PC-9 (cell line): ENCODE measurements at regions not wholly inside any gene's neighbourhood (a gene's known extent, or its start where the extent isn't known, plus 50 kb on each side); places are given as distances from the start of the nearest gene placed in this dataset.

ENCODE experiments used
- BruUV-seq: library from RNA; stranded (reverse); fragments of 400-500 nt; replicated peaks from 2 replicates; lab custom pipeline; 2021; lab: Mats Ljungman, UMichigan
- CTCF ChIA-PET: fragments of 300-600 bp; sonication (Branson Sonifier 250); formaldehyde crosslinking; loops from one replicate; lab custom pipeline; 2022; ENCODE audit warnings: antibody characterized with exemption; lab: Charles Lee
- POLR2A ChIA-PET: fragments of 300-600 bp; sonication (Branson Sonifier 250); formaldehyde crosslinking; loops from one replicate; lab custom pipeline; 2022; ENCODE audit warnings: antibody characterized with exemption; ENCODE audit not compliant: unreplicated experiment; lab: Charles Lee
- DNase-seq, 2 experiments: peaks; one replicate each; pipeline versions ENCODE4 v3.0.0 to v3.0.0-alpha.2; 2015 to 2022; ENCODE audit warnings: mixed read lengths in 1 of 2
- H2AFZ ChIP-seq: fragments of 200-600 bp; sonication (generic); 2 replicates; pipeline ENCODE4 v1.8.1; 2017; ENCODE audit warnings: antibody characterized with exemption
- H3F3A ChIP-seq: fragments of 200-600 bp; sonication (generic); 2 replicates; pipeline ENCODE4 v1.8.1; 2017; ENCODE audit warnings: antibody characterized with exemption, mild to moderate bottlenecking, low read depth; ENCODE audit not compliant: insufficient read depth
- H3K27ac ChIP-seq: fragments of 200-600 bp; sonication (generic); 2 replicates; pipeline ENCODE4 v1.6.1; 2016; ENCODE audit warnings: mixed run types
- H3K27me3 ChIP-seq: fragments of 200-600 bp; sonication (generic); 2 replicates; pipeline ENCODE4 v1.6.1; 2016; ENCODE audit warnings: low read depth, mixed run types; ENCODE audit not compliant: insufficient read depth
- H3K36me3 ChIP-seq: fragments of 200-600 bp; sonication (generic); 2 replicates; pipeline ENCODE4 v1.6.1; 2016; ENCODE audit warnings: low read depth, mixed run types
- H3K4me1 ChIP-seq: fragments of 200-600 bp; sonication (generic); replicated peaks from 2 replicates; pipeline ENCODE4 v1.6.1; 2016; ENCODE audit warnings: mixed run types; ENCODE audit not compliant: insufficient read depth
- H3K4me2 ChIP-seq: fragments of 200-600 bp; sonication (generic); 2 replicates; pipeline ENCODE4 v1.6.1; 2017; ENCODE audit warnings: mixed run types
- H3K4me3 ChIP-seq: fragments of 200-600 bp; sonication (generic); 2 replicates; pipeline ENCODE4 v1.6.1; 2016; ENCODE audit warnings: mixed run types
- H3K79me2 ChIP-seq: fragments of 200-600 bp; sonication (generic); 2 replicates; pipeline ENCODE4 v1.6.1; 2017; ENCODE audit warnings: low read depth, mixed run types
- H3K9me2 ChIP-seq: fragments of 200-600 bp; sonication (generic); 2 replicates; pipeline ENCODE4 v1.8.1; 2017; ENCODE audit warnings: mild to moderate bottlenecking; ENCODE audit not compliant: insufficient read depth
- H3K9me3 ChIP-seq: fragments of 200-600 bp; sonication (generic); 2 replicates; pipeline ENCODE4 v1.8.1; 2016; ENCODE audit warnings: low read depth; ENCODE audit not compliant: insufficient read depth
- H4K20me1 ChIP-seq: fragments of 200-600 bp; sonication (generic); 2 replicates; pipeline ENCODE4 v1.8.1; 2017; ENCODE audit not compliant: insufficient read depth
- EZH2 ChIP-seq: fragments of 200-600 bp; sonication (generic); IDR thresholded peaks from 2 replicates; pipeline ENCODE4 v1.8.0; 2017; ENCODE audit warnings: antibody characterized with exemption, low read depth
- intact Hi-C: fragments of 100-400 bp; cut with micrococcal nuclease; formaldehyde crosslinking; loops from one replicate; pipeline ENCODE4 v1.10.0; 2022; ENCODE audit not compliant: unreplicated experiment
- TF ChIP-seq, protein P1 (sequence below): fragments of 200-600 bp; sonication (generic); conservative IDR thresholded peaks from 2 replicates; pipeline ENCODE4 v1.6.1; 2017; ENCODE audit warnings: mixed run types, antibody characterized with exemption, mild to moderate bottlenecking, moderate library complexity

- Histone ChIP-seq H3K9me2 (no peaks in the 10 kb centered on the region), H4K20me1 (no peaks in the 10 kb centered on the region), H3K27me3 (0 out of 2 replicates have a peak, but pooled peaks cover 5% of the 10 kb centered on the region), H3K4me1 (no peaks in the 10 kb centered on the region), H3K4me3 (no peak overlapping the region), H3K4me2 (no peak overlapping the region), H2AFZ (no peak overlapping the region), H3K79me2 (no peaks in the 10 kb centered on the region), H3F3A (no peaks in the 10 kb centered on the region), H3K27ac (no peak overlapping the region), H3K9me3 (no peaks in the 10 kb centered on the region), H3K36me3 (no peaks in the 10 kb centered on the region)
- no TSS peak for BruUV-seq
- intact Hi-C loops = no loop called here
- ChIA-PET CTCF (no interaction called here), POLR2A (interaction anchor here (0.6 kb wide), 1 partner anchor 44 kb away, joined by 3 read pairs; no protein-coding TSS in a partner anchor)
- DNase-seq = no peak
- TF ChIP-seq, protein P1, sequence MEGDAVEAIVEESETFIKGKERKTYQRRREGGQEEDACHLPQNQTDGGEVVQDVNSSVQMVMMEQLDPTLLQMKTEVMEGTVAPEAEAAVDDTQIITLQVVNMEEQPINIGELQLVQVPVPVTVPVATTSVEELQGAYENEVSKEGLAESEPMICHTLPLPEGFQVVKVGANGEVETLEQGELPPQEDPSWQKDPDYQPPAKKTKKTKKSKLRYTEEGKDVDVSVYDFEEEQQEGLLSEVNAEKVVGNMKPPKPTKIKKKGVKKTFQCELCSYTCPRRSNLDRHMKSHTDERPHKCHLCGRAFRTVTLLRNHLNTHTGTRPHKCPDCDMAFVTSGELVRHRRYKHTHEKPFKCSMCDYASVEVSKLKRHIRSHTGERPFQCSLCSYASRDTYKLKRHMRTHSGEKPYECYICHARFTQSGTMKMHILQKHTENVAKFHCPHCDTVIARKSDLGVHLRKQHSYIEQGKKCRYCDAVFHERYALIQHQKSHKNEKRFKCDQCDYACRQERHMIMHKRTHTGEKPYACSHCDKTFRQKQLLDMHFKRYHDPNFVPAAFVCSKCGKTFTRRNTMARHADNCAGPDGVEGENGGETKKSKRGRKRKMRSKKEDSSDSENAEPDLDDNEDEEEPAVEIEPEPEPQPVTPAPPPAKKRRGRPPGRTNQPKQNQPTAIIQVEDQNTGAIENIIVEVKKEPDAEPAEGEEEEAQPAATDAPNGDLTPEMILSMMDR = no peak
- no peak for TF ChIP-seq EZH2
Observed at GRCh38 chr1:110280804-110281203, 58.4 kb upstream of the RBM15 start.

DNA sequence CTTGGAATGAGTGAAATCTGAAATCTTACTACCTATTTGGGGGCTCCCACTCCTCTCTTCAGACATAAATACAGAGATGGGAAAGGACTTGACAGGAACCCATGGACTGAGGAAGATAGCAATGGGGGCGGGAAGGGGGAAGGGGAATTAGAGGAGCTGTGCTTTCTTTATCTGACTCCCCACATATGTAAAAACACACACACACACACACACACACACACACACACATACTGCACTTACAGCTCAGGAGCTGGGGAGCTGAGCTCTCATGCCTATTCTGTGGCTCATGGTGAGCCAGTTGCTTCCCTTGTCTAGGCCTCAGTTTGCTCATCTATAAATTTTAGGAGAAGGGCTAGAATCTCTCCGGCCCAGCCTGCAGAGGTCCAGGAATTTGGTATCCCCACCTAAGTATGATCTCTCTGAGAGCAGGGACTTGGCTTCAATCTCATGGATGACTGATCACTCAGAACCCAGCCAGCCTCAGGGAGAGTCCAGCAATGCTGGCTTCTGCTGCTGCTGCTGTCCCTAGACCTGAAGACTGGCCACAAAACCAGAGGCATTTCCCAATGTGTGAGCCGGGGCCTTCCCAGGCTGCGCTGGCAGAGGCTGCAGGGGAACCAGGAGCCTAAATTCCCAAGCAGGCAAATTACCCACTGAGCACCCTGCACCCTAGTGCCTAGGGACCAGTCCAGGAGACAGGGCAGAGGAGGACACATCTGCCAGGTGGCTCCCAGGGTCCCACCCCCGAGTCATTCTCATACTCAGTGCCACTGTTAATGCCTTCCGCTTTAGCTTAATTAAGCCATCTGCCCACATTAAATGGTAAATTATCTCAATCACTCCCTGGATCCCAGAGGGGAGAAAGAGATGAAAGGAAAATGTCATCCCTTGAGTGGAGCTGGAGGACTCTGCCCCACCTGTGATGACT, 57.5 kb upstream of the RBM15 start:
- intact Hi-C loops = no loop called here
- no peak for DNase-seq
- 0 out of 2 replicates have a peak, but pooled peaks cover 5% of the 10 kb centered on the region for H3K27me3 ChIP-seq
- no peak overlapping the region for H2AFZ ChIP-seq
- H3K27ac ChIP-seq = no peak overlapping the region
- no peaks in the 10 kb centered on the region for H3K36me3 ChIP-seq
- no TSS peak for BruUV-seq
- CTCF ChIA-PET = no interaction called here
- no peaks in the 10 kb centered on the region for H3K9me3 ChIP-seq
- H3K79me2 ChIP-seq = no peaks in the 10 kb centered on the region
- no peaks in the 10 kb centered on the region for H3F3A ChIP-seq
- no peak overlapping the region for H3K4me2 ChIP-seq
- H3K9me2 ChIP-seq = no peaks in the 10 kb centered on the region
- H3K4me3 ChIP-seq = no peak overlapping the region
- H3K4me1 ChIP-seq = no peaks in the 10 kb centered on the region
- no peaks in the 10 kb centered on the region for H4K20me1 ChIP-seq
- TF ChIP-seq EZH2 = no peak
- TF ChIP-seq, protein P1 = no peak
- POLR2A ChIA-PET = no interaction called here

DNA sequence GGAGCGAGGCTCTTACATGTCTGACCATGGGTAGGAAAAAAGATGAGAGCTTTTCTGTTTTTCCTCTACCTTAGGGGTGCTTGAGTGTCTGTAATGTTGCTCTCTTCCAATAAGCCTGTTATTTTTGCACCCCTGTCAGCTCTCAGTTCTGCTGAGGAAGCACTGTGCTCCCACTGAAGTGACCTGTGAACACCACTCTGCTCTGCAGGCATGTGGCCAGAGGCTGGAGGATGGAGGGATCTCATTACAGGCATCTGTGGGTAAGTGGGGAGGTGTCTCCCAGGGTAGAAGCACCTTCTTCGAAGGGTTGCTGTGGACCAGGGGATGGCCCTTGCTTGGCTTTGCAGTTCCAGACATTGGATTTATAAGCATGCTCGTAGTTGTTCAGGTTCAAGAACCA, 56.8 kb upstream of the RBM15 start:
- H3K9me2 ChIP-seq = no peaks in the 10 kb centered on the region
- CTCF ChIA-PET = no interaction called here
- intact Hi-C loops = no loop called here

More for the DNA sequence above, 56.8 kb upstream of the RBM15 start:
- H3K79me2 ChIP-seq = no peaks in the 10 kb centered on the region
- no peak overlapping the region for H3K4me2 ChIP-seq
- H4K20me1 ChIP-seq = no peaks in the 10 kb centered on the region
- H3K27me3 ChIP-seq = 0 out of 2 replicates have a peak, but pooled peaks cover 5% of the 10 kb centered on the region
- no peaks in the 10 kb centered on the region for H3K4me1 ChIP-seq
- no peak for DNase-seq
- H3K27ac ChIP-seq = no peak overlapping the region
- BruUV-seq = no TSS peak
- H3F3A ChIP-seq = no peaks in the 10 kb centered on the region
- POLR2A ChIA-PET = no interaction called here
- no peak for TF ChIP-seq EZH2
- TF ChIP-seq, protein P1 = no peak
- no peaks in the 10 kb centered on the region for H3K9me3 ChIP-seq
- no peak overlapping the region for H2AFZ ChIP-seq
- H3K4me3 ChIP-seq = no peak overlapping the region
- H3K36me3 ChIP-seq = no peaks in the 10 kb centered on the region
